ENCODE measurements at regions not wholly inside any gene's neighbourhood (a gene's known extent, or its start where the extent isn't known, plus 50 kb on each side); places are given as distances from the start of the nearest gene placed in this dataset.

DNA sequence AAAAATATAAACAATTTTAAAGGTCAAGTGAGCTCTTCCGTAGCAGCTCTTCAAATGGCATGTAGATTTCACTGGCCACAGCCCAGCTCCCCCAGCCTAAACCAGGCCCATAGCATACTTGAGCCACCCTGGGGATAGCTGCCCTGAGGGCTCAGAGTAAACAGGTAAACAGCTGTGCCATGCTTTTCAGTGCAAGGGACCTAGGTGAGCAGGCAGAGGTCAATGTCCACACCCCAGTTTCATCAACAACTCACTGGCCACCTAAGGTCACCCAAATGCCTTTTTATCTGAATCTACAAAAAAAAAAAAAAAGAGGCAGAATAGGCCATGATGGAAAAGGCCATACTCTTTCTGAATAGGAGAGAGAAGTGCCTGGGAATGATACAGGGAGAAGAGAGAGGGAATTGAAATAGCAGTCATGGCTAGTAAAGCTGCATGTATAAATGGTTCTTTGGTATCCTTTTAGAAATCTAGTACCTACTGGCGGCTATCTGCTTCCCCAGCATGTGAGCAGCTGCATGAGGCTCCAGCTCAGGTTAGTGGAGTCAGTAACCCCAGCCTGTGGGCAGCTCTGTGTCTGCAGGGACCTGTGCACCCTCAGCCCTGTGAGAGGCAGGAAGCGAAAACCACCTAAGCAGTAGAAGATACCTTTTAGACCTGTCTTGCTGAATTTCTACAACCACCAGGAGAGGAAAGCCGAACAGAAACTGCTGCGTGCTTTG lies 77.0 kb downstream of the FOXA2 start:
- no peak for TF ChIP-seq POLR2A (IDR thresholded peaks at IDR 0.05)
- TF ChIP-seq, protein P1, sequence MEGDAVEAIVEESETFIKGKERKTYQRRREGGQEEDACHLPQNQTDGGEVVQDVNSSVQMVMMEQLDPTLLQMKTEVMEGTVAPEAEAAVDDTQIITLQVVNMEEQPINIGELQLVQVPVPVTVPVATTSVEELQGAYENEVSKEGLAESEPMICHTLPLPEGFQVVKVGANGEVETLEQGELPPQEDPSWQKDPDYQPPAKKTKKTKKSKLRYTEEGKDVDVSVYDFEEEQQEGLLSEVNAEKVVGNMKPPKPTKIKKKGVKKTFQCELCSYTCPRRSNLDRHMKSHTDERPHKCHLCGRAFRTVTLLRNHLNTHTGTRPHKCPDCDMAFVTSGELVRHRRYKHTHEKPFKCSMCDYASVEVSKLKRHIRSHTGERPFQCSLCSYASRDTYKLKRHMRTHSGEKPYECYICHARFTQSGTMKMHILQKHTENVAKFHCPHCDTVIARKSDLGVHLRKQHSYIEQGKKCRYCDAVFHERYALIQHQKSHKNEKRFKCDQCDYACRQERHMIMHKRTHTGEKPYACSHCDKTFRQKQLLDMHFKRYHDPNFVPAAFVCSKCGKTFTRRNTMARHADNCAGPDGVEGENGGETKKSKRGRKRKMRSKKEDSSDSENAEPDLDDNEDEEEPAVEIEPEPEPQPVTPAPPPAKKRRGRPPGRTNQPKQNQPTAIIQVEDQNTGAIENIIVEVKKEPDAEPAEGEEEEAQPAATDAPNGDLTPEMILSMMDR (IDR thresholded peaks at IDR 0.05) = no peak
- no peak for TF ChIP-seq POLR2AphosphoS5 (IDR thresholded peaks at IDR 0.05)
